ENCODE measurements at regions not wholly inside any gene's neighbourhood (a gene's known extent, or its start where the extent isn't known, plus 50 kb on each side); places are given as distances from the start of the nearest gene placed in this dataset.

GRCh38 chr5:8234179-8234770, 365.3 kb downstream of the MTRR start:
- no peak overlapping the region for H3K27ac ChIP-seq (ENCODE audit: control insufficient read depth, insufficient read depth)
- ATAC-seq (no peak), DNase-seq (ENCODE audit: low read depth, low spot score) (no peak), FAIRE-seq (no peak)
- WGBS (ENCODE audit: insufficient coverage, insufficient replicate concordance, low lambda C conversion rate, missing lambda C conversion rate): 0% methylated on average over 3 of the region's 3 CpGs
- no peak overlapping the region for H3K4me2 ChIP-seq (ENCODE audit: control insufficient read depth, insufficient read depth)
- ChIA-PET POLR2A (no interaction called here), CTCF (no interaction called here), RAD21 (ENCODE audit: unreplicated experiment) (no interaction called here), SMC1A (ENCODE audit: uncharacterized antibody, unreplicated experiment) (no interaction called here)
- TF ChIP-seq GATAD2B (conservative IDR thresholded peaks at IDR 0.05; ENCODE audit: low read depth) (no peak), PKNOX1 (IDR thresholded peaks at IDR 0.05) (no peak), CTCF (IDR thresholded peaks at IDR 0.05 in 2 of 3, conservative IDR thresholded peaks at IDR 0.05 in 1 of 3; ENCODE audit: control insufficient read depth in 2 of 3, extremely low read depth in 1 of 3, insufficient read depth in 1 of 3, low read depth in 3 of 3, low read length in 3 of 3) (no peak), BACH1 (IDR thresholded peaks at IDR 0.05; ENCODE audit: borderline replicate concordance) (no peak), ZBTB40 (IDR thresholded peaks at IDR 0.05; ENCODE audit: borderline replicate concordance) (no peak)
- H3K79me2 ChIP-seq (ENCODE audit: control insufficient read depth, insufficient read depth, low read length): no peaks in the 10 kb centered on the region
- intact Hi-C loops (cut with micrococcal nuclease; ENCODE audit: unreplicated experiment): no loop called here
- BruUV-seq (replicated peaks): no TSS peak
- no peaks in the 10 kb centered on the region for H3K27me3 ChIP-seq (replicated peaks in 1 of 2; ENCODE audit: control insufficient read depth in 2 of 2, insufficient read depth in 2 of 2, low read length in 1 of 2)
- no peak overlapping the region for H2AFZ ChIP-seq (ENCODE audit: control insufficient read depth, low read depth, low read length)
- H3K4me3 ChIP-seq: no peak overlapping the region
- in situ Hi-C loops (cut with MboI): no loop called here
- no peaks in the 10 kb centered on the region for H3K9me3 ChIP-seq (replicated peaks; ENCODE audit: control insufficient read depth, insufficient read depth, low read length)
- no peak overlapping the region for H3K9ac ChIP-seq (ENCODE audit: control insufficient read depth, insufficient read depth, low read length)
- no peaks in the 10 kb centered on the region for H3K4me1 ChIP-seq (ENCODE audit: control insufficient read depth, insufficient read depth, low read length)
- H4K20me1 ChIP-seq (ENCODE audit: control insufficient read depth, insufficient read depth): no peaks in the 10 kb centered on the region
- no peaks in the 10 kb centered on the region for H3K36me3 ChIP-seq (ENCODE audit: control insufficient read depth in 2 of 2, insufficient read depth in 2 of 2, low read length in 1 of 2)

All from GM12878 (cell line).